Gastroesophageal sphincter (tissue), 4 donors: ENCODE measurements at regions not wholly inside any gene's neighbourhood (a gene's known extent, or its start where the extent isn't known, plus 50 kb on each side); places are given as distances from the start of the nearest gene placed in this dataset.

Experiments used
- ATAC-seq: fragments of 150-250 bp; one replicate; pipeline ENCODE4 v1.9.1; 2016; ENCODE audit warnings: mild to moderate bottlenecking, moderate library complexity
- H3K27ac ChIP-seq, 4 donors: fragments of 200-600 bp; sonication (generic) in 3 of 4; 1 replicate in 3 of 4; 2 replicates in 1 of 4; pipeline ENCODE4 v1.5.1; 2016 to 2019
- H3K27me3 ChIP-seq: fragments of 200-600 bp; sonication (generic); one replicate; pipeline ENCODE4 v1.5.1; 2019
- H3K36me3 ChIP-seq, 2 donors: fragments of 200-600 bp; sonication (generic); one replicate each; pipeline ENCODE4 v1.5.1; 2019; ENCODE audit warnings: control low read depth in 1 of 2
- H3K4me1 ChIP-seq, 3 donors: fragments of 200-600 bp; sonication (generic); 1 replicate in 2 of 3; 2 replicates in 1 of 3; pipeline ENCODE4 v1.5.1; 2016 to 2019; ENCODE audit warnings: control low read depth in 2 of 3
- H3K4me3 ChIP-seq, 2 donors: fragments of 200-600 bp; sonication (generic); one replicate each; pipeline ENCODE4 v1.5.1; 2019; ENCODE audit warnings: mild to moderate bottlenecking in 1 of 2, moderate library complexity in 1 of 2
- H3K9me3 ChIP-seq, 3 donors: fragments of 200-600 bp; sonication (generic); one replicate each; pipeline ENCODE4 v1.5.1; 2017 to 2019; ENCODE audit warnings: control low read depth in 2 of 3
- EP300 ChIP-seq: sonication (generic); formaldehyde crosslinking; IDR thresholded peaks from one replicate; pipeline ENCODE4 v1.6.1; 2017; ENCODE audit warnings: antibody characterized with exemption, mild to moderate bottlenecking
- POLR2A ChIP-seq, 2 donors: fragments of 450-650 bp; IDR thresholded peaks; one replicate each; pipeline ENCODE4 v1.6.1; 2017; ENCODE audit warnings: antibody characterized with exemption in 2 of 2, mild to moderate bottlenecking in 2 of 2, moderate library complexity in 1 of 2
- POLR2AphosphoS5 ChIP-seq: sonication (generic); formaldehyde crosslinking; IDR thresholded peaks from one replicate; pipeline ENCODE4 v1.6.1; 2017; ENCODE audit warnings: antibody characterized with exemption
- WGBS, 2 donors: methylation state at CpG; one replicate each; pipeline ENCODE4 v1.1.5; 2018; ENCODE audit warnings: low coverage in 1 of 2; 5-methylcytosine and 5-hydroxymethylcytosine counted together
- TF ChIP-seq, protein P1 (sequence below), 4 experiments: fragments of 200-600 bp in 2 of 4; fragments of 450-650 bp in 2 of 4; sonication (generic) in 1 of 4; IDR thresholded peaks; one replicate each; pipeline ENCODE4 v1.5.1; 2017 to 2019; ENCODE audit warnings: antibody characterized with exemption in 4 of 4, mild to moderate bottlenecking in 2 of 4, moderate library complexity in 2 of 4

DNA sequence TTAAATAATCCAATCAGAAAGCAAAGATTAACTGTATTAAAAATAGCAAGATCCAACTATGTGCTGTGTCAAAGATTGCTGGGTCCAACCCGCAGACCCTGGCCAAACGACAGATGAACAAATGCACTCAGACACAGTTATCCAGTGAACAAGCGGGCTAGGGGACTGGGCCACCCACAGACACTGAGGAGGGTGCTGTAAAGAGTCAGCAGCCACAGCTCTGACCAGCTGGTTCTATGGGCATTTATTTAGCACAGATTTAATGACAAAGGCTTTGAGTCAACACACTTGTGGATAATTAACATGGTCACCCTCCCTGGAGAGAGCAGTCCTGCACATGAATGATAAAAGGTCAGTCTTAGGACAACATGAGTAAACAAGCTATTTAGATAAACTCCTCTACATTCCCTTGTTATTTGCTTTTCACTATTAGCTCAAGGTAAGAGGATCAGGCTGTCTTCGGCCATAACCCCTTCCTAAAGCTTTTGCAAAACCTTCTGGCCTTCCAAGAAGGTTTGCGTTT, 424.9 kb downstream of the HINT1 start:
- Histone ChIP-seq H3K4me1 (no peaks in the 10 kb centered on the region), H3K4me3 (no peak overlapping the region), H3K27me3 (no peaks in the 10 kb centered on the region), H3K36me3 (no peaks in the 10 kb centered on the region), H3K9me3 (no peaks in the 10 kb centered on the region), H3K27ac (no peak overlapping the region)
- ATAC-seq = no peak
- TF ChIP-seq EP300 = no peak
- TF ChIP-seq POLR2A (IDR thresholded peaks at IDR 0.05) = no peak
- TF ChIP-seq POLR2AphosphoS5 = no peak
- TF ChIP-seq, protein P1, sequence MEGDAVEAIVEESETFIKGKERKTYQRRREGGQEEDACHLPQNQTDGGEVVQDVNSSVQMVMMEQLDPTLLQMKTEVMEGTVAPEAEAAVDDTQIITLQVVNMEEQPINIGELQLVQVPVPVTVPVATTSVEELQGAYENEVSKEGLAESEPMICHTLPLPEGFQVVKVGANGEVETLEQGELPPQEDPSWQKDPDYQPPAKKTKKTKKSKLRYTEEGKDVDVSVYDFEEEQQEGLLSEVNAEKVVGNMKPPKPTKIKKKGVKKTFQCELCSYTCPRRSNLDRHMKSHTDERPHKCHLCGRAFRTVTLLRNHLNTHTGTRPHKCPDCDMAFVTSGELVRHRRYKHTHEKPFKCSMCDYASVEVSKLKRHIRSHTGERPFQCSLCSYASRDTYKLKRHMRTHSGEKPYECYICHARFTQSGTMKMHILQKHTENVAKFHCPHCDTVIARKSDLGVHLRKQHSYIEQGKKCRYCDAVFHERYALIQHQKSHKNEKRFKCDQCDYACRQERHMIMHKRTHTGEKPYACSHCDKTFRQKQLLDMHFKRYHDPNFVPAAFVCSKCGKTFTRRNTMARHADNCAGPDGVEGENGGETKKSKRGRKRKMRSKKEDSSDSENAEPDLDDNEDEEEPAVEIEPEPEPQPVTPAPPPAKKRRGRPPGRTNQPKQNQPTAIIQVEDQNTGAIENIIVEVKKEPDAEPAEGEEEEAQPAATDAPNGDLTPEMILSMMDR (IDR thresholded peaks at IDR 0.05) = no peak
- 83 to 91% methylated on average over 3 to 4 of the region's 5 CpGs for WGBS, 2 donors

DNA sequence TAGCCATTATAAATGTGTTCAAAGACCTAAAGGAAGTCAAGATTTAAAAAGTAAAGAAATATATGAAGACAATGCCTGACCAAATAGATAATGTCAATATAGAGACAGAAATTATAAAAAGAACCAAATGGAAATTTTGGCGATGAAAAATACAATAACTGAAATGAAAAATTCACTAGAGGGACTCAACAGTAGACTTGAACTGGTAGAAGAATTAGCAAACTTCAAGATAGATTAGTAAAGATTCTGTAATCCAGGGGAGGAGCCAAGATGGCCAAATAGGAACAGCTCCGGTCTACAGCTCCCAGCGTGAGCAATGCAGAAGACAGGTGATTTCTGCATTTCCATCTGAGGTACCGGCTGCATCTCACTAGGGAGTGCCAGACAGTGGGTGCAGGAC, 433.2 kb downstream of the HINT1 start:
- no peak for ATAC-seq
- TF ChIP-seq POLR2AphosphoS5 = no peak
- TF ChIP-seq EP300 = no peak
- TF ChIP-seq POLR2A (IDR thresholded peaks at IDR 0.05) = no peak
- TF ChIP-seq, protein P1 (IDR thresholded peaks at IDR 0.05) = no peak
- Histone ChIP-seq H3K27me3 (no peaks in the 10 kb centered on the region), H3K27ac (no peak overlapping the region), H3K4me1 (no peaks in the 10 kb centered on the region), H3K9me3 (peaks cover 0 to 14% (median 0%) of the 10 kb centered on the region in 3 donors), H3K4me3 (no peak overlapping the region), H3K36me3 (no peaks in the 10 kb centered on the region)
- 85 to 95% methylated on average over 1 to 4 of the region's 4 CpGs for WGBS, 2 donors

DNA sequence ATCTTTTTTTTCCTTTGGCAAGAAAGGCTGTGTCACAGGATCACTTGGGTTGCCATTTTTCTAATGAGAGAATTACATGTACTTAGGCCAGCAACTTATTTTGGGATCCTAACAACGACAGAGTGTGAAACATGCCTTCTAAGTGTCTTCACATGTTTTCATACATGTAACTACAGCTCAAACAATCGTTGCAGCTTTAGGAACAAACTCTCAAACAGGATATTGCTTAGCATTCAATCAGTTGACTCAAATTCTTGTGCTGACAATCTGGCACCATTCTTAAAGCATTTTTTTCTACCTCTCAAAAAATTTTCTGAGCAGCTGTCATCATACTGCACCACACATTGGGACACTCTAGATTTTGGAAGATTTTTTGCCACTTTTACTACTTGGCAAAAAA, 435.5 kb downstream of the HINT1 start:
- 32 to 36% methylated on average over 2 of the region's 2 CpGs for WGBS, 2 donors
- Histone ChIP-seq H3K9me3 (peaks cover 0 to 14% (median 0%) of the 10 kb centered on the region in 3 donors), H3K36me3 (no peaks in the 10 kb centered on the region), H3K4me3 (no peak overlapping the region), H3K27ac (no peak overlapping the region), H3K4me1 (no peaks in the 10 kb centered on the region), H3K27me3 (no peaks in the 10 kb centered on the region)
- TF ChIP-seq POLR2AphosphoS5 (no peak), POLR2A (IDR thresholded peaks at IDR 0.05) (no peak), EP300 (no peak)
- TF ChIP-seq, protein P1 (IDR thresholded peaks at IDR 0.05) = no peak
- no peak for ATAC-seq

DNA sequence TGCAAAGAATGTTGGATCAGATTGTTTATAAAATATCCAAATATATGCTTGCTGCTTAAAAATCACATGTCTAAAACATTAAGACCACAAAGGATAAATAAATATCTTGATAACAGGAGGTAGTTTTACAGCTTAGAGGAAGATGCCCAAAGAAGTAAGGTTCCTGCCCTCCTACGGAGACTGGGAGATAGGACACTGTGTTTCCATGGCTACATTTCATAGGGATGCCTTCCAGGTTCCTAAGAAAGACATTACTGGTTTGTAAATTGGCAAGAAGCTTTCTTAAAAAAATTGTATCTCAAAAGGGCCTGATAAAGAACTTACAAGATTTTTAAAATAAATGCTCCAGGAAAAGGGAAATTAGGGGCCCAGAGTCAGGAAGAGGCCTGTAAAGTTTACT, 437.2 kb downstream of the HINT1 start:
- Histone ChIP-seq H3K4me1 (no peaks in the 10 kb centered on the region), H3K27ac (no peak overlapping the region), H3K4me3 (no peak overlapping the region), H3K27me3 (no peaks in the 10 kb centered on the region), H3K9me3 (peaks cover 0 to 14% (median 0%) of the 10 kb centered on the region in 3 donors), H3K36me3 (no peaks in the 10 kb centered on the region)
- 60% methylated on average over 1 of the region's 1 CpG; no CpG with 5 or more reads in 1 of the 2 donors for WGBS, 2 donors
- ATAC-seq = no peak
- TF ChIP-seq POLR2A (IDR thresholded peaks at IDR 0.05) = no peak
- no peak for TF ChIP-seq EP300

DNA sequence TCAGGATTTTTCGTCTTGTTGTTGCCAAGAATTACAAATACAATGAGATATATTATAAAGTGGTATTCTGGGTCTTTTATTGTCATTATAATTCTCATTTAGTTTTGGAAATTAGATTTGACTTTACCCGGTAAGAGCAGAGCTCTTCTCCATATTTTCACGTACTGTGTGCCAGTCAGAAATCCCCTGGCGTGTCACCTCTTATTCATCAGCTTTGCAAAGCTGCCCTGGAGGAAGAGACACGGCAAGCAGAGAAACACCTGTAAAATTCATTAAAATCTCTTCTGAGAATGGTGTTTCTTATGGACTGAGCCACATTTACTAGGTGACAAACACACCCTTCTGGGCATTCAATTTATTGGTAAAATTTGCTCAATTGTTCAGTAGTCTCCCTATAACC, 440.4 kb downstream of the HINT1 start:
- 63 to 80% methylated on average over 5 of the region's 5 CpGs for WGBS, 2 donors

More for the DNA sequence above, 440.4 kb downstream of the HINT1 start:
- Histone ChIP-seq H3K4me1 (no peaks in the 10 kb centered on the region), H3K4me3 (no peak overlapping the region), H3K36me3 (no peaks in the 10 kb centered on the region), H3K27ac (no peak overlapping the region), H3K27me3 (no peaks in the 10 kb centered on the region), H3K9me3 (no peaks in the 10 kb centered on the region)
- TF ChIP-seq EP300 = no peak
- TF ChIP-seq POLR2A (IDR thresholded peaks at IDR 0.05) = no peak
- TF ChIP-seq POLR2AphosphoS5 = no peak
- TF ChIP-seq, protein P1 (IDR thresholded peaks at IDR 0.05) = no peak
- ATAC-seq = no peak
